IMR-90 (cell line): ENCODE measurements at regions not wholly inside any gene's neighbourhood (a gene's known extent, or its start where the extent isn't known, plus 50 kb on each side); places are given as distances from the start of the nearest gene placed in this dataset.

ENCODE experiments used
- ATAC-seq: fragments of 200-7000 bp; cut with Tn5 transposase; 2 replicates; pipeline ENCODE4 v1.9.1; 2020; ENCODE audit warnings: low read depth, mild to moderate bottlenecking, moderate library complexity
- BruUV-seq: library from RNA; stranded (reverse); fragments of 400-500 nt; replicated peaks from 2 replicates; lab custom pipeline; 2021; lab: Mats Ljungman, UMichigan
- CTCF ChIA-PET: fragments of 300-600 bp; formaldehyde crosslinking; extraction: SDS; loops from one replicate; lab custom pipeline; 2021; ENCODE audit warnings: antibody characterized with exemption; lab: Yijun Ruan, JAX
- POLR2A ChIA-PET: fragments of 300-600 bp; sonication (Branson Sonifier 250); formaldehyde crosslinking; loops from one replicate; lab custom pipeline; 2022; ENCODE audit warnings: antibody characterized with exemption; ENCODE audit not compliant: unreplicated experiment; lab: Charles Lee
- DNase-seq: peaks from one replicate; pipeline ENCODE4 v3.0.0; 2013
- H2AFZ ChIP-seq: replicated peaks from 2 replicates; pipeline ENCODE3; 2013; ENCODE audit warnings: low read length, mild to moderate bottlenecking; ENCODE audit not compliant: poor library complexity
- H2AK5ac ChIP-seq: 2 replicates; pipeline ENCODE4 v1.6.1; 2013; ENCODE audit warnings: low read depth, low read length, inconsistent platforms
- H2AK9ac ChIP-seq: replicated peaks from 2 replicates; pipeline ENCODE3; 2013; ENCODE audit warnings: mild to moderate bottlenecking, low read depth, low read length, moderate library complexity; ENCODE audit not compliant: poor library complexity
- H2BK120ac ChIP-seq: 2 replicates; pipeline ENCODE4 v1.6.1; 2013; ENCODE audit warnings: low read depth, low read length, inconsistent platforms
- H2BK15ac ChIP-seq: 3 replicates; pipeline ENCODE4 v1.6.1; 2013; ENCODE audit warnings: low read depth, low read length, inconsistent platforms
- H2BK20ac ChIP-seq: 2 replicates; pipeline ENCODE4 v1.6.1; 2013; ENCODE audit warnings: low read depth, mild to moderate bottlenecking, inconsistent platforms, low read length, moderate library complexity
- H2BK5ac ChIP-seq: 2 replicates; pipeline ENCODE4 v1.6.1; 2013; ENCODE audit warnings: mild to moderate bottlenecking, low read depth, low read length, inconsistent platforms; ENCODE audit not compliant: poor library complexity, severe bottlenecking
- H3K14ac ChIP-seq: replicated peaks from 2 replicates; pipeline ENCODE4 v1.6.1; 2013; ENCODE audit warnings: low read depth, low read length, inconsistent platforms
- H3K18ac ChIP-seq: 2 replicates; pipeline ENCODE4 v1.6.1; 2013; ENCODE audit warnings: low read depth, low read length, control low read depth
- H3K23ac ChIP-seq: 2 replicates; pipeline ENCODE4 v1.6.1; 2013; ENCODE audit warnings: low read depth, low read length, inconsistent platforms
- H3K27ac ChIP-seq: 2 replicates; pipeline ENCODE4 v1.5.1; 2013; ENCODE audit warnings: mild to moderate bottlenecking, control low read depth, low read length; ENCODE audit not compliant: insufficient read depth
- H3K27me3 ChIP-seq: 2 replicates; pipeline ENCODE4 v1.6.1; 2013; ENCODE audit warnings: low read length; ENCODE audit not compliant: control insufficient read depth, insufficient read depth
- H3K36me3 ChIP-seq: 2 replicates; pipeline ENCODE4 v1.6.1; 2013; ENCODE audit warnings: low read length, mixed read lengths; ENCODE audit not compliant: control insufficient read depth, insufficient read depth
- H3K4ac ChIP-seq: 2 replicates; pipeline ENCODE4 v1.6.1; 2013; ENCODE audit warnings: low read depth, low read length, inconsistent platforms
- H3K4me1 ChIP-seq: 2 replicates; pipeline ENCODE4 v1.6.1; 2013; ENCODE audit warnings: low read length, mixed read lengths; ENCODE audit not compliant: control insufficient read depth, insufficient read depth
- H3K4me2 ChIP-seq: 2 replicates; pipeline ENCODE4 v1.6.1; 2013; ENCODE audit warnings: low read depth, mild to moderate bottlenecking, control low read depth, low read length, moderate library complexity
- H3K4me3 ChIP-seq: 2 replicates; pipeline ENCODE4 v1.5.1; 2013; ENCODE audit warnings: low read depth, mild to moderate bottlenecking, control low read depth, low read length, moderate library complexity; ENCODE audit not compliant: insufficient read depth
- H3K56ac ChIP-seq: 2 replicates; pipeline ENCODE4 v1.6.1; 2013; ENCODE audit warnings: low read length, inconsistent platforms; ENCODE audit not compliant: insufficient read depth; ENCODE audit errors: extremely low read depth
- H3K79me1 ChIP-seq, 2 experiments: 2 replicates each; pipeline ENCODE4 v1.6.1; 2013; ENCODE audit warnings: low read length in 2 of 2, inconsistent platforms in 1 of 2, low read depth in 1 of 2
- H3K9ac ChIP-seq: 2 replicates; pipeline ENCODE4 v1.6.1; 2013; ENCODE audit warnings: low read depth, low read length, control low read depth
- H3K9me1 ChIP-seq: 2 replicates; pipeline ENCODE4 v1.6.1; 2013; ENCODE audit warnings: low read length, inconsistent platforms; ENCODE audit not compliant: insufficient read depth
- H3K9me3 ChIP-seq: 2 replicates; pipeline ENCODE4 v1.6.1; 2013; ENCODE audit warnings: low read length; ENCODE audit not compliant: control insufficient read depth, insufficient read depth
- H4K20me1 ChIP-seq: 2 replicates; pipeline ENCODE4 v1.6.1; 2013; ENCODE audit warnings: low read length, inconsistent platforms; ENCODE audit not compliant: insufficient read depth
- H4K5ac ChIP-seq: 2 replicates; pipeline ENCODE4 v1.6.1; 2013; ENCODE audit warnings: mild to moderate bottlenecking, low read depth, low read length, control low read depth
- H4K8ac ChIP-seq, 2 experiments: 2 replicates each; pipeline ENCODE4 v1.6.1; 2013; ENCODE audit warnings: low read depth in 2 of 2, low read length in 2 of 2, control low read depth in 1 of 2, inconsistent platforms in 1 of 2
- H4K91ac ChIP-seq: 2 replicates; pipeline ENCODE4 v1.6.1; 2013; ENCODE audit warnings: low read depth, low read length, inconsistent platforms; ENCODE audit not compliant: insufficient read depth
- BHLHE40 ChIP-seq: fragments of 150-350 bp; IDR thresholded peaks from 2 replicates; pipeline ENCODE4 v1.6.1; 2016; ENCODE audit warnings: mild to moderate bottlenecking, low read depth, low read length
- CHD1 ChIP-seq: IDR thresholded peaks from 2 replicates; pipeline ENCODE4 v1.6.1; 2012; ENCODE audit warnings: low read depth, low read length, improper control_type of control experiment
- FOS ChIP-seq: fragments of 150-350 bp; IDR thresholded peaks from 2 replicates; pipeline ENCODE4 v1.6.1; 2016; ENCODE audit warnings: low read depth, low read length
- MAFK ChIP-seq: IDR thresholded peaks from 2 replicates; pipeline ENCODE4 v1.6.1; 2012; ENCODE audit warnings: low read depth, low read length, improper control_type of control experiment
- MXI1 ChIP-seq: IDR thresholded peaks from 2 replicates; pipeline ENCODE4 v1.6.1; 2012; ENCODE audit warnings: low read depth, mild to moderate bottlenecking, low read length, moderate library complexity, borderline replicate concordance
- NFE2L2 ChIP-seq: fragments of 150-350 bp; IDR thresholded peaks from 2 replicates; pipeline ENCODE4 v1.6.1; 2016; ENCODE audit warnings: low read depth, mild to moderate bottlenecking, low read length
- POLR2A ChIP-seq: IDR thresholded peaks from 2 replicates; pipeline ENCODE4 v1.6.1; 2012; ENCODE audit warnings: mild to moderate bottlenecking, low read depth, low read length
- RAD21 ChIP-seq: IDR thresholded peaks from 2 replicates; pipeline ENCODE4 v1.6.1; 2012; ENCODE audit warnings: low read length, improper control_type of control experiment
- RCOR1 ChIP-seq: IDR thresholded peaks from 2 replicates; pipeline ENCODE4 v1.6.1; 2012; ENCODE audit warnings: mild to moderate bottlenecking, low read length, improper control_type of control experiment; ENCODE audit not compliant: insufficient replicate concordance
- RFX5 ChIP-seq: IDR thresholded peaks from 2 replicates; pipeline ENCODE4 v1.8.0; 2012; ENCODE audit warnings: low read depth, mild to moderate bottlenecking, low read length, moderate library complexity
- SMC3 ChIP-seq: fragments of 150-350 bp; IDR thresholded peaks from 2 replicates; pipeline ENCODE4 v1.6.1; 2016; ENCODE audit warnings: low read depth, mild to moderate bottlenecking, antibody characterized with exemption, low read length, moderate library complexity
- WGBS, 2 experiments: methylation state at CpG; one replicate each; pipeline versions ENCODE4 v1.1.5 to v1.1.7; 2013; ENCODE audit warnings: missing lambda C conversion rate in 2 of 2; ENCODE audit not compliant: insufficient read length in 1 of 2; ENCODE audit errors: extremely low coverage in 2 of 2; 5-methylcytosine and 5-hydroxymethylcytosine counted together
- dilution Hi-C: fragments of 300-500 bp; cut with HindIII; formaldehyde crosslinking; loops from one replicate; pipeline ENCODE4 v1.14.3; 2018; ENCODE audit warnings: low sequenced_read_pairs; ENCODE audit not compliant: unreplicated experiment
- in situ Hi-C: fragments of 300-500 bp; cut with MboI; formaldehyde crosslinking; loops from 3 replicates; pipeline ENCODE4 v1.14.3; 2019; ENCODE audit warnings: low sequenced_read_pairs, inconsistent platforms, mixed read lengths
- intact Hi-C: fragments of 100-400 bp; cut with micrococcal nuclease; formaldehyde crosslinking; loops from 2 replicates; pipeline ENCODE4 v1.10.0; 2022
- TF ChIP-seq, protein P1 (sequence below): conservative IDR thresholded peaks from 2 replicates; pipeline ENCODE4 v1.5.1; 2012; ENCODE audit warnings: mild to moderate bottlenecking, low read depth, low read length, improper control_type of control experiment
- TF ChIP-seq, protein P2 (sequence below): fragments of 150-350 bp; IDR thresholded peaks from 2 replicates; pipeline ENCODE4 v1.6.1; 2017; ENCODE audit warnings: mild to moderate bottlenecking, antibody characterized with exemption, low read length, low read depth

DNA sequence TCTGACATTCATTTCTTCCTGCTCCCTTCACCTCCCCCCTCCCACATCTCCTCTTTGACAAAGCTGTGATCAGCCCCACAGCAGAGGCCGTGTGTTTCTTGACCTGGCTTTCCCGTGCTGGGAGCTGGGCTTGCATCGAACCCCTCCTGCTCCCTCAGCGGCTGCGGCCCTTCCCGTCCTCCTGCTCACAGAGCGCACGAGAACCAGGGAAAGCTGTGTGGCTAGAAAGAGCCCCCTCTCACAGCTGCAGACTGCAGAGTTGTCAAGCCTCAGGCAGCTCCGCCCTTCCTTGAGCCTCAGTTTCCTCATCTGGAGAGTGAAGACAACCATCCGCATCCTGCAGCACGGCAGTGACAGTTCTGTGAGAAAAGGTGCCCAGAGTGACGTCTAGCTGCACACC, 65.7 kb upstream of the GLI2 start (continued):
- TF ChIP-seq, protein P1, sequence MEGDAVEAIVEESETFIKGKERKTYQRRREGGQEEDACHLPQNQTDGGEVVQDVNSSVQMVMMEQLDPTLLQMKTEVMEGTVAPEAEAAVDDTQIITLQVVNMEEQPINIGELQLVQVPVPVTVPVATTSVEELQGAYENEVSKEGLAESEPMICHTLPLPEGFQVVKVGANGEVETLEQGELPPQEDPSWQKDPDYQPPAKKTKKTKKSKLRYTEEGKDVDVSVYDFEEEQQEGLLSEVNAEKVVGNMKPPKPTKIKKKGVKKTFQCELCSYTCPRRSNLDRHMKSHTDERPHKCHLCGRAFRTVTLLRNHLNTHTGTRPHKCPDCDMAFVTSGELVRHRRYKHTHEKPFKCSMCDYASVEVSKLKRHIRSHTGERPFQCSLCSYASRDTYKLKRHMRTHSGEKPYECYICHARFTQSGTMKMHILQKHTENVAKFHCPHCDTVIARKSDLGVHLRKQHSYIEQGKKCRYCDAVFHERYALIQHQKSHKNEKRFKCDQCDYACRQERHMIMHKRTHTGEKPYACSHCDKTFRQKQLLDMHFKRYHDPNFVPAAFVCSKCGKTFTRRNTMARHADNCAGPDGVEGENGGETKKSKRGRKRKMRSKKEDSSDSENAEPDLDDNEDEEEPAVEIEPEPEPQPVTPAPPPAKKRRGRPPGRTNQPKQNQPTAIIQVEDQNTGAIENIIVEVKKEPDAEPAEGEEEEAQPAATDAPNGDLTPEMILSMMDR: no peak

DNA sequence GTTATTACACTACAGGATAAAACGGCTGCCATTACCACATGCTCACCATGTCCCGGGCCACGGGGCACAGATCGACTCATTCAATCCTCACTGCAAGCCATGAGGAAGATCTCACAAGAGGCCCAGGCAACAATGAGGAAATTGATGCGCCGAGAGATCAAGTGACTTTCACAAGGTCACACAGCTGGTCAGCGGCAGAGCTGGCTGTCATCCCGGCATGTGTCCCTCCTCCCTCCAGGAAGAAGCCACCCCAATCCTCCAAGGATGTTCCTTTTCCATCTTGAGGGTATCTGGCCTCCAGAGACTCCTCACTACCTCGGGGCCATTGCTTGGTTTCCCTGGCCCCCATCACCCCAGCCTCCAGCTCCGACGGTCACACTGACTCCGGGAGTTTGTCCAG, 65.3 kb upstream of the GLI2 start:
- intact Hi-C loops: loop anchor here (10.0 kb wide), 2 partner anchors 916 to 966 kb away; partner anchors contain the start of gene PTPN4
- in situ Hi-C loops: no loop called here
- H3K4ac ChIP-seq: no peak overlapping the region
- TF ChIP-seq MAFK: no peak
- TF ChIP-seq RFX5: no peak
- TF ChIP-seq RAD21: no peak
- TF ChIP-seq, protein P2, sequence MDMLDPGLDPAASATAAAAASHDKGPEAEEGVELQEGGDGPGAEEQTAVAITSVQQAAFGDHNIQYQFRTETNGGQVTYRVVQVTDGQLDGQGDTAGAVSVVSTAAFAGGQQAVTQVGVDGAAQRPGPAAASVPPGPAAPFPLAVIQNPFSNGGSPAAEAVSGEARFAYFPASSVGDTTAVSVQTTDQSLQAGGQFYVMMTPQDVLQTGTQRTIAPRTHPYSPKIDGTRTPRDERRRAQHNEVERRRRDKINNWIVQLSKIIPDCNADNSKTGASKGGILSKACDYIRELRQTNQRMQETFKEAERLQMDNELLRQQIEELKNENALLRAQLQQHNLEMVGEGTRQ: no peak
- TF ChIP-seq BHLHE40: no peak
- no peak for TF ChIP-seq RCOR1
- no peak for TF ChIP-seq POLR2A
- TF ChIP-seq MXI1: no peak
- TF ChIP-seq NFE2L2: no peak
- no peak for TF ChIP-seq CHD1
- TF ChIP-seq, protein P1: no peak
- TF ChIP-seq SMC3: no peak
- no peak for TF ChIP-seq FOS

More for the DNA sequence above, 65.3 kb upstream of the GLI2 start:
- Histone ChIP-seq H3K4me1 (no peaks in the 10 kb centered on the region), H3K27ac (no peak overlapping the region), H2BK15ac (no peak overlapping the region; the same call in 2 of the 3 replicates), H3K36me3 (no peaks in the 10 kb centered on the region), H3K14ac (no peak overlapping the region), H3K23ac (no peak overlapping the region), H2AK5ac (peak overlapping the region; percentile 57), H3K79me1 (no peaks in the 10 kb centered on the region), H2BK20ac (no peak overlapping the region), H3K4me3 (no peak overlapping the region), H2AK9ac (no peak overlapping the region), H2BK120ac (no peak overlapping the region), H4K8ac (no peak overlapping the region; a peak in 1 of 4 replicates), H3K18ac (no peak overlapping the region), H3K9me3 (peaks cover 15% of the 10 kb centered on the region), H4K5ac (no peak overlapping the region), H4K91ac (peak overlapping the region; percentile 48; the same call in 1 of the 2 replicates), H3K9me1 (no peaks in the 10 kb centered on the region), H4K20me1 (no peaks in the 10 kb centered on the region), H2AFZ (no peak overlapping the region), H3K9ac (no peak overlapping the region), H3K56ac (no peak overlapping the region), H2BK5ac (no peak overlapping the region), H3K27me3 (peaks cover 10% of the 10 kb centered on the region; the same call in 1 of the 2 replicates), H3K4me2 (no peak overlapping the region)
- DNase-seq (no peak), ATAC-seq (no peak)
- CTCF ChIA-PET: interaction anchor here (0.6 kb wide), 2 partner anchors 209 to 410 kb away, joined by 3 to 4 read pairs; no protein-coding TSS in a partner anchor
- 84% methylated on average over 8 of the region's 12 CpGs; no CpG with 5 or more reads in 1 of the 2 experiments for WGBS, 2 experiments
- POLR2A ChIA-PET: no interaction called here
- dilution Hi-C loops: no loop called here
- BruUV-seq: no TSS peak
